ENCODE measurements at regions not wholly inside any gene's neighbourhood (a gene's known extent, or its start where the extent isn't known, plus 50 kb on each side); places are given as distances from the start of the nearest gene placed in this dataset.
A peak's percentile ranks its signal among the peaks of the same experiment; 100 is the strongest.

DNA sequence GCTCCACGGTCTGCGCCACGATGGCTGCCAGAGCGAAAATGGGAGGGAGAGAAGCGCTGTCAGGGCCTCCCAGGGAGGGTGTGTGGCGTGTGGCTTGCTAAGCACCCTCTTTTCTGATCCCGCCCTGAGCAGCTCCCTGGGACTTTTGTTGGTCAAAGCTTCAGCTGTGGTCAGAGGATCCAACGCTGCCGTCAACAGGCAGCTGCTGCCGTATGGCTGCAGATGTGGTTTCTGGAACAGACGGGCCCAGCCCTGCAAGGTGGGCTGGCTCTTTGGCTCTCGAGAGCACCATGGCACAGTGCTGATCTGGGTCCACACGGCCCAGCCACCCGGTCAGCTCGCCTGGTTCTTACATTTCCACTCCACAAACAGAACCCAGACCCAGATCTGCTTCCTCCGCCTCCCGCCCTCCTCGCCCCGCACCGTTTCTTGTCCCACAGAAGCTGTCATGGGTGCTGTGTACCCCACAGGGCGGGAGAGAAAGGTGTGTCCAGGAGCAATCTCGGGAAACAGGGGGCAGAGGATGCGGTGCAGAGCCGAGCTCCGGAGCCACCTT is 86.0 kb upstream of the BHLHE23 start:
- H3K4me1 ChIP-seq (ENCODE audit: insufficient read depth, poor library complexity, severe bottlenecking) = no peaks in the 10 kb centered on the region
- H3K9me3 ChIP-seq (ENCODE audit: severe bottlenecking) = no peaks in the 10 kb centered on the region
- no peak overlapping the region for H3K4me3 ChIP-seq (ENCODE audit: severe bottlenecking)
- TF ChIP-seq, protein P1, sequence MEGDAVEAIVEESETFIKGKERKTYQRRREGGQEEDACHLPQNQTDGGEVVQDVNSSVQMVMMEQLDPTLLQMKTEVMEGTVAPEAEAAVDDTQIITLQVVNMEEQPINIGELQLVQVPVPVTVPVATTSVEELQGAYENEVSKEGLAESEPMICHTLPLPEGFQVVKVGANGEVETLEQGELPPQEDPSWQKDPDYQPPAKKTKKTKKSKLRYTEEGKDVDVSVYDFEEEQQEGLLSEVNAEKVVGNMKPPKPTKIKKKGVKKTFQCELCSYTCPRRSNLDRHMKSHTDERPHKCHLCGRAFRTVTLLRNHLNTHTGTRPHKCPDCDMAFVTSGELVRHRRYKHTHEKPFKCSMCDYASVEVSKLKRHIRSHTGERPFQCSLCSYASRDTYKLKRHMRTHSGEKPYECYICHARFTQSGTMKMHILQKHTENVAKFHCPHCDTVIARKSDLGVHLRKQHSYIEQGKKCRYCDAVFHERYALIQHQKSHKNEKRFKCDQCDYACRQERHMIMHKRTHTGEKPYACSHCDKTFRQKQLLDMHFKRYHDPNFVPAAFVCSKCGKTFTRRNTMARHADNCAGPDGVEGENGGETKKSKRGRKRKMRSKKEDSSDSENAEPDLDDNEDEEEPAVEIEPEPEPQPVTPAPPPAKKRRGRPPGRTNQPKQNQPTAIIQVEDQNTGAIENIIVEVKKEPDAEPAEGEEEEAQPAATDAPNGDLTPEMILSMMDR (IDR thresholded peaks at IDR 0.05; ENCODE audit: poor library complexity, severe bottlenecking) = no peak
- peak; percentile 80 for DNase-seq (ENCODE audit: low spot score)
- H3K27ac ChIP-seq (ENCODE audit: poor library complexity, severe bottlenecking) = no peak overlapping the region
- H3K27me3 ChIP-seq (ENCODE audit: insufficient read depth, poor library complexity, severe bottlenecking) = peaks cover 52% of the 10 kb centered on the region
- ATAC-seq (ENCODE audit: low read depth) = no peak
- H3K36me3 ChIP-seq (ENCODE audit: low read depth) = no peaks in the 10 kb centered on the region

DNA sequence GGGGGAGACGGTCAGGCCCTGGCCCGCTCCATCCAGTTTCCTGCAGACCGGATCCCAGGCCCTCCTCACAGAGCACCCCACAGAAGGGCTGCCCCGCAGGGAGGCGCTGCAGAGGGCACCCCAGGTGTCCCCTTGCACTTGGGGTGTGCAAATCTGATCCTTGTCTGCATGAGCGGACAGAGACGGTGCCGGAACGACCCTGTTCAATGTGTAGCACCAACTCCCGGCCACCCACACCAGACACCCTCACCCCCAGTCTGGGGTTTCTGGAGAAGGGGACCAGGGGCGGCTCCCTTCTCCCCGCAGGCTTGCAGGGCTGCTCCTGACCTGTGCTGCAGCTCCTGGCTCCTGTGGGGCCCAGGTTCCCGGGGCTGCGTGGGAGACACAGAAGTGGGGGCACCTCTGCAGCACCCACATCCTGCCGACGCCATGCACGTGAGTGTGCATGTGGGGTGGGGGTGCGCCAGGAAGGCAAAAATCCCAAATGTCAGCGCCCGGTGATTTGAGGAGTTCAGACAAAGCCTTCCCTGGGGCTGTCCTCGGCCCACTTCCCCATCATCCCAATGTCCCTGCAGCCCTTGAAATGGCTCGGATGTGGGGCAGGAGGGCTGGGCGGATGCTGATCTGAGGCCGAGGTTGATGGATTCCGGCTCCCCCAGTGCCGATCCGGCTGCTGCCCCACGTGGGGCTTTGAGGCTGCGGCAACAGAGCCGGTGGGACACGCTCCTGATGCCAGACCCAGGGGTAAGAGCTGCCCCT is 85.3 kb upstream of the BHLHE23 start:
- Histone ChIP-seq H3K27me3 (ENCODE audit: insufficient read depth, poor library complexity, severe bottlenecking) (peaks cover 58% of the 10 kb centered on the region), H3K9me3 (ENCODE audit: severe bottlenecking) (no peaks in the 10 kb centered on the region), H3K36me3 (ENCODE audit: low read depth) (no peaks in the 10 kb centered on the region), H3K4me3 (ENCODE audit: severe bottlenecking) (no peak overlapping the region), H3K4me1 (ENCODE audit: insufficient read depth, poor library complexity, severe bottlenecking) (no peaks in the 10 kb centered on the region), H3K27ac (ENCODE audit: poor library complexity, severe bottlenecking) (no peak overlapping the region)
- ATAC-seq (ENCODE audit: low read depth) (no peak), DNase-seq (ENCODE audit: low spot score) (peak; percentile 80)
- TF ChIP-seq, protein P1 (IDR thresholded peaks at IDR 0.05; ENCODE audit: poor library complexity, severe bottlenecking) = no peak

DNA sequence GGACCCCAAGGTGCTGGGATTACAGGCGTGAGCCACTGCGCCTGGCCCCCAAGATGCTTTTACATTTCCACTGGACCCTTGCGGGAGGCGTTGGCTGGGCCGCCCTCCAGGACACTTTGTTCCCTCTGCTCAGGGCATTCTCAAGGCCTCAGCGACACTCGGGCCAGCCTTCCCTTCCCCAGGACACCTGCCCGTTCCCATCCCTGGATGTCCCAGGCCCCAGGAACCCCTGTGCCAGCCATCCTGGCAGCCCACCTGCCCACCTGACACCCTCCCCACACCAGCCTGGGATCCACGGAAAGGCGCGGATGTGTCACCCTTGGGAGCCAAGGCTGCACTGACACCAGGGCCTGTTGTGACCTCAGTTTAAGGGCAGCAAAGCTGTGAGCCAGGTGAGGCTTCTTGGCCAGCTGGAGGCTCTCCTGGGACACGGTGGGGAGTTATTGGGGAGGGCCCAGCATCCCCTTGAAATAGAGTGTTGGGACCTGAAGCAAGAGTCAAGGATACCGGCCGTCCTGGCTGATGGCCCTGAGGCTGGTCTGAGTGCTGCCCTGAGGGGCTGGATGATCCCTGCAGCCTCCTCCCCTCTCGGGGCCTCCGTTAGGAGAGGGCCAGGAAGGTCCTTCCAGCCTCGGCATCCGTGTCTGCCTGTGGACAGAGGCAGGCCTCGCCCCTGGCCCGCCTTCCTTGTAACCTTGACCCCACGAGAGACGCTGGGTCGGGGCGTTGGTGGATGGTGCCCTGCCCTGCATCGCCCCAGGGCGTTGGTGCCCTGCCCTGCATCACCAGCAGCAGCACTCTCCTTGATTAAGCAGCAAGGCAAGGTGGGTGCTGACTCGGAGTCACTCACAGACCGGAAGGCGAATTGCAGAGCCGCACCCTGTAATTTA is 84.2 kb upstream of the BHLHE23 start:
- H3K27ac ChIP-seq (ENCODE audit: poor library complexity, severe bottlenecking) = no peak overlapping the region
- H3K27me3 ChIP-seq (ENCODE audit: insufficient read depth, poor library complexity, severe bottlenecking) = peaks cover 69% of the 10 kb centered on the region
- no peak overlapping the region for H3K4me3 ChIP-seq (ENCODE audit: severe bottlenecking)
- DNase-seq (ENCODE audit: low spot score) = peak; percentile 80
- no peak for ATAC-seq (ENCODE audit: low read depth)
- H3K9me3 ChIP-seq (ENCODE audit: severe bottlenecking) = no peaks in the 10 kb centered on the region
- H3K4me1 ChIP-seq (ENCODE audit: insufficient read depth, poor library complexity, severe bottlenecking) = no peaks in the 10 kb centered on the region
- no peaks in the 10 kb centered on the region for H3K36me3 ChIP-seq (ENCODE audit: low read depth)
- TF ChIP-seq, protein P1 (IDR thresholded peaks at IDR 0.05; ENCODE audit: poor library complexity, severe bottlenecking) = no peak

- DNase-seq (ENCODE audit: low spot score) = peak; percentile 57
- Histone ChIP-seq H3K4me1 (ENCODE audit: insufficient read depth, poor library complexity, severe bottlenecking) (no peaks in the 10 kb centered on the region), H3K4me3 (ENCODE audit: severe bottlenecking) (no peak overlapping the region), H3K27ac (ENCODE audit: poor library complexity, severe bottlenecking) (no peak overlapping the region), H3K9me3 (ENCODE audit: severe bottlenecking) (no peaks in the 10 kb centered on the region), H3K27me3 (ENCODE audit: insufficient read depth, poor library complexity, severe bottlenecking) (peaks cover 70% of the 10 kb centered on the region), H3K36me3 (ENCODE audit: low read depth) (no peaks in the 10 kb centered on the region)
- ATAC-seq (ENCODE audit: low read depth) = no peak
- TF ChIP-seq, protein P1 (IDR thresholded peaks at IDR 0.05; ENCODE audit: poor library complexity, severe bottlenecking) = no peak
These were observed 83.3 kb upstream of the BHLHE23 start for GRCh38 chr20:63090052-63090451.
